ENCODE measurements at regions not wholly inside any gene's neighbourhood (a gene's known extent, or its start where the extent isn't known, plus 50 kb on each side); places are given as distances from the start of the nearest gene placed in this dataset.

GRCh38 chr3:18122264-18122663 is 302.9 kb downstream of the SATB1 start:
- 80% methylated on average over 2 of the region's 2 CpGs; no CpG with 5 or more reads in 1 of the 2 experiments for WGBS, 2 experiments (ENCODE audit: extremely low coverage in 1 of 2, insufficient coverage in 1 of 2, insufficient read length in 1 of 2, insufficient replicate concordance in 2 of 2, low coverage in 1 of 2, low lambda C conversion rate in 2 of 2, missing lambda C conversion rate in 1 of 2)
- no peaks in the 10 kb centered on the region for H3K27me3 ChIP-seq (replicated peaks in 1 of 4; ENCODE audit: control insufficient read depth in 3 of 4, extremely low read depth in 1 of 4, insufficient read depth in 3 of 4, low read length in 3 of 4)
- ChIA-PET POLR2A (ENCODE audit: partially characterized antibody) (no interaction called here), CTCF (ENCODE audit: partially characterized antibody) (no interaction called here)
- H4K5ac ChIP-seq (ENCODE audit: insufficient read length, low read depth, low read length) = no peak overlapping the region
- no peak overlapping the region for H3K4me2 ChIP-seq (ENCODE audit: insufficient read depth in 1 of 2, low read depth in 2 of 2, low read length in 2 of 2)
- no peak overlapping the region for H2BK120ac ChIP-seq (replicated peaks; ENCODE audit: low read depth, low read length)
- no peak overlapping the region for H3K9ac ChIP-seq (replicated peaks in 1 of 4; ENCODE audit: extremely low read depth in 1 of 4, low read depth in 3 of 4, low read length in 3 of 4)
- TF ChIP-seq EP300 (IDR thresholded peaks at IDR 0.05; ENCODE audit: borderline replicate concordance in 1 of 2, low read depth in 2 of 2, low read length in 2 of 2) (no peak), TCF12 (IDR thresholded peaks at IDR 0.05; ENCODE audit: low read depth, low read length) (no peak), CHD2 (IDR thresholded peaks at IDR 0.05; ENCODE audit: low read length) (no peak), SIN3A (conservative IDR thresholded peaks at IDR 0.05 in 1 of 2, IDR thresholded peaks at IDR 0.05 in 1 of 2; ENCODE audit: low read depth in 1 of 2, low read length in 2 of 2) (no peak), SAP30 (IDR thresholded peaks at IDR 0.05; ENCODE audit: insufficient read depth, insufficient replicate concordance, low read length) (no peak), SP4 (IDR thresholded peaks at IDR 0.05; ENCODE audit: low read length) (no peak), EGR1 (IDR thresholded peaks at IDR 0.05; ENCODE audit: borderline replicate concordance, low read depth, low read length) (no peak), BRCA1 (IDR thresholded peaks at IDR 0.05; ENCODE audit: low read depth, low read length) (no peak), SRF (IDR thresholded peaks at IDR 0.05; ENCODE audit: low read depth, low read length) (no peak), FOSL1 (IDR thresholded peaks at IDR 0.05; ENCODE audit: insufficient read depth, low read depth, low read length) (no peak), POLR2AphosphoS5 (IDR thresholded peaks at IDR 0.05; ENCODE audit: low read depth, low read length) (no peak), KDM4A (IDR thresholded peaks at IDR 0.05; ENCODE audit: low read depth, low read length, severe bottlenecking) (no peak), NANOG (IDR thresholded peaks at IDR 0.05; ENCODE audit: insufficient read depth, low read depth, low read length, poor library complexity, severe bottlenecking) (no peak), EZH2 (IDR thresholded peaks at IDR 0.05; ENCODE audit: low read depth, low read length, severe bottlenecking) (no peak)
- no peaks in the 10 kb centered on the region for H3K79me1 ChIP-seq (ENCODE audit: low read depth, low read length)
- H3K56ac ChIP-seq (replicated peaks; ENCODE audit: insufficient read length, low read depth, low read length) = no peak overlapping the region
- DNase-seq (ENCODE audit: low read depth in 1 of 2, low spot score in 2 of 2) (no peak), FAIRE-seq (no peak)
- no peaks in the 10 kb centered on the region for H3K79me2 ChIP-seq (ENCODE audit: control insufficient read depth in 1 of 2, insufficient read depth in 2 of 2, low read length in 2 of 2)
- no peak overlapping the region for H2AFZ ChIP-seq (ENCODE audit: low read length)
- no peak overlapping the region for H3K18ac ChIP-seq (ENCODE audit: extremely low read depth, low read length)
- no peaks in the 10 kb centered on the region for H3K4me1 ChIP-seq (replicated peaks in 1 of 4; ENCODE audit: control insufficient read depth in 3 of 4, insufficient read depth in 4 of 4, low read length in 3 of 4)
- no peak overlapping the region for H4K91ac ChIP-seq (replicated peaks; ENCODE audit: insufficient read length, low read length)
- H3K4me3 ChIP-seq (ENCODE audit: extremely low read depth in 1 of 4, insufficient read depth in 2 of 4, low read depth in 3 of 4, low read length in 4 of 4) = no peak overlapping the region
- no peak overlapping the region for H3K4ac ChIP-seq (replicated peaks; ENCODE audit: insufficient read length, low read depth, low read length)
- no peaks in the 10 kb centered on the region for H3K23me2 ChIP-seq (ENCODE audit: low read depth, low read length)
- H2BK15ac ChIP-seq (ENCODE audit: low read length) = no peak overlapping the region
- H2BK12ac ChIP-seq (ENCODE audit: low read depth, low read length) = no peak overlapping the region
- no peaks in the 10 kb centered on the region for H3K36me3 ChIP-seq (ENCODE audit: control insufficient read depth in 2 of 4, insufficient read depth in 4 of 4, low read length in 3 of 4)
- H2BK5ac ChIP-seq (ENCODE audit: low read depth, low read length) = no peak overlapping the region
- H4K20me1 ChIP-seq (replicated peaks in 1 of 2; ENCODE audit: control insufficient read depth in 1 of 2, insufficient read depth in 2 of 2, low read length in 2 of 2) = no peaks in the 10 kb centered on the region
- H2BK20ac ChIP-seq (ENCODE audit: low read length) = no peak overlapping the region
- no peak overlapping the region for H3K23ac ChIP-seq (ENCODE audit: insufficient read length)
- H4K8ac ChIP-seq (ENCODE audit: extremely low read depth, insufficient read depth, low read length) = no peak overlapping the region
- H3K27ac ChIP-seq (ENCODE audit: low read depth, low read length) = no peak overlapping the region
- no peak overlapping the region for H2AK5ac ChIP-seq (ENCODE audit: low read depth, low read length)
- H3K9me3 ChIP-seq (ENCODE audit: insufficient read depth in 2 of 2, low read depth in 1 of 2, low read length in 1 of 2) = no peaks in the 10 kb centered on the region
- H3K14ac ChIP-seq (ENCODE audit: insufficient read length) = no peak overlapping the region

Data from H1 (cell line).